MM.1S (cell line): ENCODE measurements at regions not wholly inside any gene's neighbourhood (a gene's known extent, or its start where the extent isn't known, plus 50 kb on each side); places are given as distances from the start of the nearest gene placed in this dataset.

Source experiments
- DNase-seq: peaks from one replicate; pipeline ENCODE4 v3.0.0-alpha.2; 2015
- H2AFZ ChIP-seq: fragments of 300-600 bp; sonication (generic); 2 replicates; pipeline ENCODE4 v1.6.0; 2016; ENCODE audit warnings: antibody characterized with exemption, low read length
- H3F3A ChIP-seq: fragments of 300-600 bp; sonication (generic); 2 replicates; pipeline ENCODE4 v1.6.1; 2016; ENCODE audit warnings: mild to moderate bottlenecking, antibody characterized with exemption, low read length, moderate library complexity, mixed read lengths; ENCODE audit not compliant: insufficient read depth
- H3K27ac ChIP-seq: fragments of 300-600 bp; sonication (generic); 2 replicates; pipeline ENCODE4 v1.5.1; 2016; ENCODE audit warnings: mild to moderate bottlenecking, low read length
- H3K27me3 ChIP-seq: fragments of 300-600 bp; sonication (generic); replicated peaks from 2 replicates; pipeline ENCODE4 v1.6.0; 2016; ENCODE audit warnings: low read length; ENCODE audit not compliant: insufficient read depth
- H3K36me3 ChIP-seq: fragments of 300-600 bp; sonication (generic); replicated peaks from 2 replicates; pipeline ENCODE4 v1.6.1; 2016; ENCODE audit warnings: mild to moderate bottlenecking, low read length, mixed read lengths; ENCODE audit not compliant: insufficient read depth
- H3K4me1 ChIP-seq: fragments of 300-600 bp; sonication (generic); 2 replicates; pipeline ENCODE4 v1.6.1; 2016; ENCODE audit warnings: low read length, mixed read lengths
- H3K4me2 ChIP-seq: fragments of 300-600 bp; sonication (generic); 2 replicates; pipeline ENCODE4 v1.6.0; 2016; ENCODE audit warnings: low read depth, low read length
- H3K4me3 ChIP-seq: fragments of 300-600 bp; sonication (generic); 2 replicates; pipeline ENCODE4 v1.5.1; 2016; ENCODE audit warnings: low read length, mixed read lengths
- H3K79me2 ChIP-seq: fragments of 300-600 bp; sonication (generic); 2 replicates; pipeline ENCODE4 v1.6.1; 2016; ENCODE audit warnings: mixed run types, low read length, mixed read lengths
- H3K9ac ChIP-seq: fragments of 300-600 bp; sonication (generic); 2 replicates; pipeline ENCODE4 v1.6.1; 2016; ENCODE audit warnings: low read length, mixed read lengths
- H3K9me2 ChIP-seq: fragments of 300-600 bp; sonication (generic); replicated peaks from 2 replicates; pipeline ENCODE4 v1.6.1; 2016; ENCODE audit warnings: mild to moderate bottlenecking, low read length, mixed read lengths; ENCODE audit not compliant: insufficient read depth
- H3K9me3 ChIP-seq: fragments of 300-600 bp; sonication (generic); replicated peaks from 2 replicates; pipeline ENCODE4 v1.6.1; 2016; ENCODE audit warnings: mild to moderate bottlenecking, low read length, mixed read lengths; ENCODE audit not compliant: insufficient read depth
- H4K20me1 ChIP-seq: fragments of 300-600 bp; sonication (generic); 2 replicates; pipeline ENCODE4 v1.6.1; 2016; ENCODE audit warnings: mild to moderate bottlenecking, low read length, moderate library complexity, mixed read lengths; ENCODE audit not compliant: insufficient read depth
- CTCF ChIP-seq: fragments of 300-600 bp; sonication (generic); IDR thresholded peaks from 2 replicates; pipeline ENCODE4 v1.5.1; 2016; ENCODE audit warnings: antibody characterized with exemption, low read length, mixed read lengths
- EZH2 ChIP-seq: fragments of 300-600 bp; sonication (generic); optimal IDR thresholded peaks from 2 replicates; pipeline ENCODE3; 2017; ENCODE audit warnings: low read depth, mild to moderate bottlenecking, antibody characterized with exemption, low read length, mixed read lengths
- EZH2phosphoT487 ChIP-seq: fragments of 300-600 bp; sonication (generic); IDR thresholded peaks from 2 replicates; pipeline ENCODE4 v1.6.1; 2018; ENCODE audit warnings: antibody characterized with exemption, low read length

- H3K4me1 ChIP-seq = no peaks in the 10 kb centered on the region
- H3K27me3 ChIP-seq = no peaks in the 10 kb centered on the region
- no peaks in the 10 kb centered on the region for H3K9me2 ChIP-seq
- H3K79me2 ChIP-seq = no peaks in the 10 kb centered on the region
- no peaks in the 10 kb centered on the region for H4K20me1 ChIP-seq
- DNase-seq = no peak
- no peaks in the 10 kb centered on the region for H3F3A ChIP-seq
- no peak overlapping the region for H3K4me3 ChIP-seq
- H3K36me3 ChIP-seq = no peaks in the 10 kb centered on the region
- no peak overlapping the region for H3K4me2 ChIP-seq
- H3K9me3 ChIP-seq = no peaks in the 10 kb centered on the region
- H3K9ac ChIP-seq = no peak overlapping the region
- no peak overlapping the region for H2AFZ ChIP-seq
- TF ChIP-seq EZH2 (no peak), EZH2phosphoT487 (no peak), CTCF (no peak)
- H3K27ac ChIP-seq = no peak overlapping the region
Observed at GRCh38 chr12:102766961-102767360, 150.1 kb downstream of the PAH start.

GRCh38 chr12:102765736-102766135 is 151.3 kb downstream of the PAH start:
- no peak overlapping the region for H3K27ac ChIP-seq
- H3K4me3 ChIP-seq = no peak overlapping the region
- no peak for TF ChIP-seq CTCF
- TF ChIP-seq EZH2 = no peak
- no peak for TF ChIP-seq EZH2phosphoT487
- no peaks in the 10 kb centered on the region for H3K27me3 ChIP-seq
- no peaks in the 10 kb centered on the region for H3K4me1 ChIP-seq
- H3K9me3 ChIP-seq = no peaks in the 10 kb centered on the region
- DNase-seq = no peak
- H3K36me3 ChIP-seq = no peaks in the 10 kb centered on the region
- no peak overlapping the region for H3K4me2 ChIP-seq
- H3K79me2 ChIP-seq = no peaks in the 10 kb centered on the region
- H3K9me2 ChIP-seq = no peaks in the 10 kb centered on the region
- no peaks in the 10 kb centered on the region for H3F3A ChIP-seq
- H2AFZ ChIP-seq = no peak overlapping the region
- no peak overlapping the region for H3K9ac ChIP-seq
- no peaks in the 10 kb centered on the region for H4K20me1 ChIP-seq

- Histone ChIP-seq H3K9me2 (no peaks in the 10 kb centered on the region), H3K4me3 (no peak overlapping the region), H3K4me1 (no peaks in the 10 kb centered on the region), H4K20me1 (no peaks in the 10 kb centered on the region), H2AFZ (no peak overlapping the region), H3K4me2 (no peak overlapping the region), H3K36me3 (no peaks in the 10 kb centered on the region), H3K27me3 (no peaks in the 10 kb centered on the region), H3F3A (no peaks in the 10 kb centered on the region), H3K9ac (no peak overlapping the region), H3K27ac (no peak overlapping the region), H3K9me3 (no peaks in the 10 kb centered on the region), H3K79me2 (no peaks in the 10 kb centered on the region)
- no peak for DNase-seq
- no peak for TF ChIP-seq EZH2phosphoT487
- no peak for TF ChIP-seq CTCF
- no peak for TF ChIP-seq EZH2
Observed at GRCh38 chr12:102763471-102763870, 153.6 kb downstream of the PAH start.

- Histone ChIP-seq H3K9ac (no peak overlapping the region), H4K20me1 (no peaks in the 10 kb centered on the region), H3K27me3 (no peaks in the 10 kb centered on the region), H3K9me2 (no peaks in the 10 kb centered on the region), H3F3A (no peaks in the 10 kb centered on the region), H3K79me2 (no peaks in the 10 kb centered on the region), H3K4me2 (no peak overlapping the region), H3K36me3 (no peaks in the 10 kb centered on the region), H3K9me3 (no peaks in the 10 kb centered on the region), H3K27ac (no peak overlapping the region), H3K4me1 (no peaks in the 10 kb centered on the region), H3K4me3 (no peak overlapping the region), H2AFZ (no peak overlapping the region)
- TF ChIP-seq EZH2 = no peak
- no peak for TF ChIP-seq EZH2phosphoT487
- TF ChIP-seq CTCF = no peak
- no peak for DNase-seq
Observed at GRCh38 chr12:102763061-102763460, 154.0 kb downstream of the PAH start.
